GM19023 (cell line): ENCODE measurements at regions not wholly inside any gene's neighbourhood (a gene's known extent, or its start where the extent isn't known, plus 50 kb on each side); places are given as distances from the start of the nearest gene placed in this dataset.
A peak's percentile ranks its signal among the peaks of the same experiment; 100 is the strongest.

Source experiments
- ATAC-seq: cut with Tn5 transposase; IDR thresholded peaks from one replicate; pipeline ENCODE4 v1.9.1; 2021; ENCODE audit warnings: mild to moderate bottlenecking, moderate library complexity; ENCODE audit not compliant: unreplicated experiment

GRCh38 chr11:115903179-115903578 is 399.0 kb upstream of the CADM1 start:
- ATAC-seq, result no peak

GRCh38 chr11:115901069-115901468 is 396.9 kb upstream of the CADM1 start:
- ATAC-seq, result no peak

- no peak for ATAC-seq
Observed at GRCh38 chr11:115900111-115900510, 395.9 kb upstream of the CADM1 start.

GRCh38 chr11:115897707-115898106 is 393.5 kb upstream of the CADM1 start:
- no peak for ATAC-seq

GRCh38 chr11:115896084-115896483 is 391.9 kb upstream of the CADM1 start:
- ATAC-seq, result no peak

GRCh38 chr11:115895594-115895993 is 391.4 kb upstream of the CADM1 start:
- ATAC-seq, result no peak

GRCh38 chr11:115894176-115894575 is 390.0 kb upstream of the CADM1 start:
- no peak for ATAC-seq

GRCh38 chr11:115893461-115894099 is 389.4 kb upstream of the CADM1 start:
- no peak for ATAC-seq

GRCh38 chr11:115892016-115892415 is 387.8 kb upstream of the CADM1 start:
- ATAC-seq, result no peak

- ATAC-seq, result no peak
Observed at GRCh38 chr11:115891581-115891980, 387.4 kb upstream of the CADM1 start.

GRCh38 chr11:115890500-115890899 is 386.3 kb upstream of the CADM1 start:
- ATAC-seq, result no peak

- ATAC-seq, result no peak
Observed at GRCh38 chr11:115889712-115890111, 385.5 kb upstream of the CADM1 start.

- ATAC-seq, result no peak
Observed at GRCh38 chr11:115887727-115888126, 383.5 kb upstream of the CADM1 start.

- no peak for ATAC-seq
Observed at GRCh38 chr11:115887316-115887715, 383.1 kb upstream of the CADM1 start.

GRCh38 chr11:115886422-115886733 is 382.2 kb upstream of the CADM1 start:
- ATAC-seq, result no peak

- no peak for ATAC-seq
Observed at GRCh38 chr11:115885535-115886421, 381.6 kb upstream of the CADM1 start.

GRCh38 chr11:115884800-115885534 is 380.8 kb upstream of the CADM1 start:
- no peak for ATAC-seq

GRCh38 chr11:115874843-115875242 is 370.6 kb upstream of the CADM1 start:
- ATAC-seq, result peak; percentile 74

- ATAC-seq, result no peak
Observed at GRCh38 chr11:115873813-115874212, 369.6 kb upstream of the CADM1 start.

GRCh38 chr11:115872416-115872815 is 368.2 kb upstream of the CADM1 start:
- ATAC-seq, result no peak

- no peak for ATAC-seq
Observed at GRCh38 chr11:115871161-115871760, 367.0 kb upstream of the CADM1 start.
